HG03064 (cell line): ENCODE measurements at regions not wholly inside any gene's neighbourhood (a gene's known extent, or its start where the extent isn't known, plus 50 kb on each side); places are given as distances from the start of the nearest gene placed in this dataset.

ENCODE experiments used
- ATAC-seq: cut with Tn5 transposase; IDR thresholded peaks from one replicate; pipeline ENCODE4 v1.9.1; 2021; ENCODE audit warnings: low read depth; ENCODE audit not compliant: unreplicated experiment

DNA sequence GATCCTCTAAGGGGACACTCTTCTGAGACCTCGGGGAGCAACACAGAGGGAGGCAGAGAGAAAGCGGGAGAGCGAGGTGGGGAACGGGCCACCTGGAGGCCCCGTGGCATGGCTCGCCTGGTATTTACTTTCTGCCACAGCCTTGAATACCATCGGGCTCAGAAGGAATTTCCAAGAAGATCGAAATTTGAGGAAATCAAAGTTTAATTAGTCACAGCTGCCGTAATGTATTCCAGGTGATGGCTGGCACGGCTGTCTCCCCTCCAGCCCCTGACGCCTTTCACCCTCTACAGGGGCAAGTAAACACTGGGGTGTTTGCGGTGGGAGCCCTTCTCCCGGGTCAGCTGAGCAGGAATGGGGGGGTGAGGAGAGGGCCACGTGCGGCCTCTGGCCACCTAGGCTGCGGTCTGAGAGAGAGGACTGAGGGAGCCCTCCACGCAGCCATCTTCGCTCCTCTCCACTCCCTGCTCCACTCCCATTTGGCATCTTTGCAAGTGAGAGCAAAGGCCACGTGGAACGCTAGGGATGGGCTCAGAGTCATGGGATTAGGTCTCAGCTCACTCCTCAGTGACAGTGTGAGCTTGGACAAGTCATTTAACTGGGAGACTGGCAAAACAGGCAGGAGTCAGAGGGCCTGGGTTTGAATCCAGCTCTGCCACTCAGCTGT lies 125.2 kb downstream of the SYF2 start:
- ATAC-seq: no peak

DNA sequence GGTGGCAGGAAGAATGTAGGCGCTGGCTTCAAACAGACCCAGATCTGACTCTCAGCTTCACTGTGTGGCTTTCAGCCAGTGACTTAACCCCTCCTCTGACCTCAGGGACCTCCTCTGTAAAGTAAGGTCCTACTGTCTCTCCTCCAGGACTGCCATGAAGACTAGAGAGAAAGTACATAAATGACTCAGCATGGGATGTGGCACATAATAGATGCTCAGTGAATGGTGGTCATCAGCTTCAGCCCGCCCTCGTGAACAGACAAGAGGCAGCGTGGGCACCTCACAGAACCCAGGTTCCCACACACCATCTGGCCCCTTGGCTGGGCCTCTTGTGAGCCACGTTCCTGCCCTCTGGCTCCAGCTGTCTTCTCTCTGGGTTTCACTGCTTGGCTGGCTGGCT lies 126.0 kb downstream of the SYF2 start:
- no peak for ATAC-seq

DNA sequence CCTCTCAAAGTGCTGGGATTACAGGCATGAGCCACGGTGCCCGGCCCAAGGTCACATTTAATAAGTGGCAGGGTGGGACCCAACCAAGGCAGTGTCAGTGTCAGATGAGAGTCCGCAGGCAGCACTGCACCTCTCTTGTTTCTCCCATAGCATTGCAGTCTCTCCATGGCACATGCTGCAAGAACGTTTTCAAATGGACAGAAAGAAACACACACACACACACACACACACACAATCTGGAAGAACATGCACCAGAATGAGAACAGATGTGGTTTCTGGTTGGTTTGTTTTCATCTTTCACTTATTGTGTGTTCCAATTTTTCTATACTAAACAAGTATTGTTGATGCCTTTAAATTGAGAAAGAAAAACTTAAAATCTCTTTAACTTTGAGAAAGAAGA lies 126.5 kb downstream of the SYF2 start:
- no peak for ATAC-seq

DNA sequence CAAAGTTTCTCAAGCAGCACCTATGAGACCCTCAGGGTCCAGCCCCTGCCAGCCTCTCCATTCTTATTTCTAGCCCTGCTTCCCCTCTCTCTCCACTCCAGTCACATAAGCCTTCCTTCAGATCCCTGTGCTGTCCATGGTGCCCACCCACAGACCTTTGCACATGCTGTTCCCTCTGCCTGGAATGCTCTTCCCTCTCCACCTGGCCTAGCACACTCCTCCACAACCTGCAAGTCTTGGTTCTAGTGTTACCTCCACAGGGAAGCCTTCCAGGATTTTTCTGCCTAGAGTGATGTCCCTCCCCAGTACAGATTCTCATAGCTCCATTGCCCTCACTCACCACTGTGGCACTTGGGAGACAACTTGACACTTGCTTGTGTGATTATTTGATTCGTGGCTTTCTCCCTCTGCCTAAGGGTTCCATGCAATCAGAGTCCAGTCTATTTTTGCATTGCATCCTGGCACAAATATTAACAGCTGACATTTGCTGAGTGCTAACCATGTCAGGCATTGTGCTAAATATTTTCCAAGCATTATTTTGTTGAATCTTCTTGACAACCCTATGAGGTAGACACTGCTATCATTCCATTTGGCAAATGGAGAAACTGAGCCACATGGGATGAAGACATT lies 127.3 kb downstream of the SYF2 start:
- ATAC-seq: no peak

GRCh38 chr1:25103164-25103795 lies 129.0 kb downstream of the SYF2 start:
- ATAC-seq: no peak

GRCh38 chr1:25100151-25100833 lies 132.0 kb downstream of the SYF2 start:
- ATAC-seq: no peak

DNA sequence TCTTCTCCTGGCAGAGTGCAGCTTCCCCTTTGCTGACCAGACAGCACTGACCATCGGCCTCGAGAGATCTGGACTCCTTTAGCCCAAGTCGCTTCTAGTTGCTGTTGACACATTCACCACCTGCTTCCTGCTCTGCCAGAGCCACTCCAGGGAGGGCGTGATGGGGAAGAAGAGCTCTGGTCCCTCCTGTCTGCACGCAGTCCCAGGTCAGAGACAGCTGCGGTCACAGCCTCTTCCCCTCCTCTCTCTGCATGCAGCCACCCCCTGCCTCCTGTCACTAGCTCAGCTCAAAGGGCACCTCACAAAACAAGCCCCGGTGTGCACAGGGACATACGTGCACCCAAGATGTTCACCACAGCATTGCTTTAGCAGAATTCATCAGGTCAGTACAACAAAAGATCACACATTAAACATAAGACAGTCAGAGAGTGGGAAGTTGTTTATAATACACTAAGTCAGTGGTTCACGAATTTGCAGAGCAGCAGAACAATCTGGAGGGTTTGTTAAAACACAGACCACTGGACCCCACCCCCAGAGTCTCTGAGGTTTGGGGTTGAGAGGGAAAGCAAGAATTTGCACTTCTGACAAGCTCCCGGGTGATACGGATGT lies 132.9 kb downstream of the SYF2 start:
- no peak for ATAC-seq

DNA sequence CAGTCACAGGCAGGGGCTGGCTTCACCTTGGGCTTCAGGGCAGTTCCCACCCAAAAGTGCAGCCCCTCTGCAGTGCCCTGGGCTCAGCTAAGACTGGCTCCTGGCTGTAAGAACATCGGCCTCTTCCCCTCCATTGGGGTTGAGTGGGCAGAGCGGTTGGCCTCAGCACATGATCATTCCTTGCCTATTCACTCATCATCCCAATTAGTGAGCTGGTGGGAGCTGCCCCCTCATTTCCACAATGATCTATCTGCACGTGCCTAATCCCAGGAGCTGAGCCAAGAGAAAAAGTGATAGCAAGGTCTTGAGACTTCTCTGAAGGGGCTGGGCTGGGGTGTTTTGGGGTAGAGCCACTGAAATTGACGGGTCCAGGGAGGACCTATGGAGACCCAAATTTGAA lies 133.6 kb downstream of the SYF2 start:
- ATAC-seq: no peak

DNA sequence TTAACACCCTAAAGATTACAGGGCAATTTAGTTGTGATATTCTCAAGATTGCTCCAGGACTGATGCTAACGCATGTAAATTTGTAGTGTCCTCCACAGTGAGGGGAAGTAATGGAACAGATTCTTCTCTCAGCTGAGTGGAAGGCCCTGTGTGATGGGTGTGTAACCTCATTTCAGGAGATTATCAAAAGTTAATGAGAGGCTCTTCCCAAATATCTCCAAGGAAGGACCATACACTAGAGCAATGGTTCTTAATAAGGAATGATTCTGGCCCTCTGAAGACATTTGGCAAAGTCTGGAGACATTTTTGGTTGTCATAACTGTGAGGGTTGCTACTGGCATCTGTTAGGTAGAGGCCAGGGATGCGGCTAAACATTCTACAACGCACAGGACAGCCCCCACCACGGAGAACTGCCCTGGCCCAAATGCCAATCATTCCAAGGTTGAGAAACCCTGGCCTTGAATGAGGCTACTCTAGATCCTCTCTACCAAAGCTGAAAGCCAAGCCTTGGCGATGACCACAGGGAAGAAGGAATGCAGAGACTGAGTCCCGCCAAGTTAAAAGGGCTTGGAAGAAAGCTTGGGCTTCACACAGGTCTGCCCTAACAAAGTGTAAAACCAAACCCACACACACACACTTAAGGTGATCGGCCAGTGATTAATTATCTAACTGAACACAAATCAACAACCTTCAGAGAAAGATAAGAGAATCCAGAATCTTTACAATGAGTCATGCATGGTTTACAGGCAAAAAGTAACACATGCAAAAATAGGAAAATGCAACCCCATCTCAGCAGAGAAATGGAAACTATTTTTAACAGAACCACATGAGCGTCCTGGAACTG lies 135.8 kb downstream of the SYF2 start:
- ATAC-seq: no peak

DNA sequence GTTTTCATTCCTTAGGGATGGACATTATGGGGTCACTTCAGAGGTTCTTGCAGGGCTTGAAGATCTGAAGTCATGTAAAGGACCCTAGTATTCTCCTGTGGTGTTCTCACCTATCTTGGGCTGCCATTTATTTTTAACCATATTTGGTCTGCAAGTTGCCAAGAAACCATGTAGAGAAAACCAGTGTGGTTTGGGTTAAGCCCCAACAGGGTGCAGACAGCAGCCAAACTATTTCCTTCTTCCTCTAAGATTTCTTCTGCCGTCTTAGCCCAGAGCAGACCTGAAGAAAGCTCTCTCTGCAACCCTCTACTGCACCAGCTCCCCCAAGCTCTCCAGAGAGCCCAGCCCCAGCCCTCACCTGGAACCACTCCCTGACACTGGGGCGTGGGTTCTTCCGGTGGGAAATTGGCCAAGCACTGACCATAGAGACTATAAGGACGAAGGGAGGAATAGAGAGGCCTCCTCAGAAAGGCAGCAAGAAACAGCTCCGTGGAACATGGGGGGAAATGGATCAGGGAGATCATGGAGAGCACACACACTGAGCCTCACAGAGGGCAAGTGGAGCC lies 136.6 kb downstream of the SYF2 start:
- no peak for ATAC-seq

- no peak for ATAC-seq
Measured at GRCh38 chr1:25094995-25095394, 137.3 kb downstream of the SYF2 start.

DNA sequence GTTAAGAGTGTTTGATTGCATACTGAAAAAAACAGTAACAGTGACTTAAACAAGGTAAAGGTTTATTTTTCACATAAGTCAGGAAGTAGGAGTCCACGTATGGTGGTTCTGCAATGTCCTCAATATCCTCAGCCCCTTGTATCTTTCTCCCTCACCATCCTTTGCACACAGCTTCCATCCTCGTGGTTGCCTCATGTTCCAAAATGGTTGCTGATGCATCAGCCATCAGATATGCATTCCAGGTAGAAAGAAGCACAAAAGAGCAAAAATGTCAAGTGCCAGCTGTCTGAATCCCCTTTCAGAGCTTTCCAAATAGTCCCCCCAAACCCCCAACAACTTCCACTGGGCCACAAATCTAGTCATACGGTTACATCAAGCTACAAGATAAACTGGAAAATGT lies 138.1 kb downstream of the SYF2 start:
- no peak for ATAC-seq

DNA sequence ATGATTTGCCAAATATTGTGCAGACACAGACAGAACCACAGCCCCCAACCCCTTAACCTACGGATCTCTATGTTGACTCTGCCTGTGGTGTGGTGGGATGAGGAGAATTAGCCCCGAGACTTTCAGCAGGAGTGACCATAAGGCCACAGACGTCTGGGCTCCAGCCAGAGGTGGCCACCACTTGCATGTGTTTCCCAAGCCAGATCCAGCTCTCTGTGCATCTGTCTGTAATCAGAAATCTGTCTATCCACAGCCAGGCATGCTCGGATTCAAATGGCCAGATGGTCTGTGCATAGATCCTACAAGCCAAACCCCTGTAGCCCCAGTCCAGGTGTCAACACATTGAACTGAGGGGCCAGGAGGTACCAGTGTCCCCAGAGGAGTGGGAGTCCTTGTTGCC lies 140.6 kb downstream of the SYF2 start:
- no peak for ATAC-seq

DNA sequence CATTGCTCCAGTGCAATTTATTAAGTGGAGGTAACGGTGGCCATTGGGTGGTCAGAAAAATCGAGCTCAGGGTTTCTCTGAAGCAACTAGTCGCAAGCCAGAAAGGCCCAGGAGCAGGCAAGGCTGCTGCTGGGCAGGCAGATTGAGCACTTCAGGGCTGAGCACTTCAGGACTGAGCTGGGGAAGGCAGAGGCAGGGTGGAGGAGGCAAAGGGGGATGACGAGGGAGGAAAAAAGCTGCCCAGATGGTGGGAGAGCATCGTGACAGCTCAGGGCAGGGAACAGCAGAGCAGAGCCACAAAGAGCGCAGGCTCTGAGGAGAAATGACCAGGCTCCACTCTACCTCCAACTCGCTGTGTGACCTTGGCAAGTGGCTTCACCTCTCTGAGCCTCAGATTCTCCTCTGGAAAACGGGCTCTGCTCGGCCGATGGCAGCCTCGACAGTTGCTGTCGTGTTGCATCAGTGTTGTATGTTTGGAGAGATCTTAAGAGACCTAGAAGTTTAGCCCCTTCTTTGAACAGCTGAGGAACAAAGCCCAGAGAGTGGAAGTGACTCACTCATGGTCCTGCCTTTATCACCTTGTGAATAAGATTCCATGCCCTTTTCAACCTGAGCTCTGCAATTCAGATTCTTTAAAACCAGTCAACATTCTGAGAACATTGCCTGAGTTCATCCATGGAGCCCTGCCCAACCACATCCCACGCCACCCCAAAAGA lies 141.4 kb downstream of the SYF2 start:
- no peak for ATAC-seq

DNA sequence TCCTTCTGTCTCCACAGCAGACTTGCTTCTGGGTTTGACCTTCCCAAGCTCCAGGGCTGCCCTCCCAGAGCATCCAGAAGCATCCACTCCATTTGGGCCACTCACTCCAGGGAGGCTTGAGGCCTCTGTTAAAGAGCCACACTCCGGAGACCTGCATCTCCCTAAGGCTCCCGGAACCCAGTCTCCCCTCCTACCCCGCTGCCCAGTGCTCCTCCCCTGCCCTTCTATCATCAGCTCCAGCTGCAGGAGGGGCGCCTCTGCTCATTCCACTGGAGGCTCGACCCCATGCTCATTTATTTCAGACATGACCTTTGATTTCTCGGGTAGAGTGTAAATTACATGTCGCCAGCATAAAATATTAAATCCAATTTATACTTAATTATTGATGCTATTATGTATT lies 142.5 kb downstream of the SYF2 start:
- ATAC-seq: no peak

GRCh38 chr1:25088946-25089345 lies 143.4 kb downstream of the SYF2 start:
- ATAC-seq: no peak

- ATAC-seq: no peak
Measured at GRCh38 chr1:25088180-25088701, 144.1 kb downstream of the SYF2 start.

GRCh38 chr1:25086518-25087079 lies 145.7 kb downstream of the SYF2 start:
- no peak for ATAC-seq

GRCh38 chr1:25084407-25084806 lies 147.9 kb downstream of the SYF2 start:
- no peak for ATAC-seq
